ENCODE measurements at regions not wholly inside any gene's neighbourhood (a gene's known extent, or its start where the extent isn't known, plus 50 kb on each side); places are given as distances from the start of the nearest gene placed in this dataset.

- peaks cover 2% of the 10 kb centered on the region; the same call in 1 of the 2 replicates for H3K4me1 ChIP-seq (ENCODE audit: control insufficient read depth, insufficient read depth, low read length)
- H3K4ac ChIP-seq (ENCODE audit: low read depth, low read length): no peak overlapping the region
- no TSS peak for BruUV-seq (replicated peaks)
- ChIA-PET CTCF (no interaction called here), POLR2A (ENCODE audit: unreplicated experiment) (no interaction called here)
- H3K27me3 ChIP-seq (ENCODE audit: control insufficient read depth, insufficient read depth, low read length): no peaks in the 10 kb centered on the region
- no peak overlapping the region for H2BK5ac ChIP-seq (ENCODE audit: low read depth, low read length, poor library complexity, severe bottlenecking)
- H3K9me1 ChIP-seq (ENCODE audit: insufficient read depth, low read length): peaks cover 2% of the 10 kb centered on the region; the same call in 1 of the 2 replicates
- no peak overlapping the region for H3K14ac ChIP-seq (replicated peaks; ENCODE audit: low read depth, low read length)
- H4K5ac ChIP-seq (ENCODE audit: low read depth, low read length): no peak overlapping the region
- no peaks in the 10 kb centered on the region for H3K9me3 ChIP-seq (ENCODE audit: control insufficient read depth, insufficient read depth, low read length)
- no CpG with 5 or more reads among the region's 4 CpGs for WGBS, 2 experiments (ENCODE audit: extremely low coverage in 2 of 2, insufficient read length in 1 of 2)
- DNase-seq: peak; percentile 87
- H4K8ac ChIP-seq (ENCODE audit: low read depth in 2 of 2, low read length in 2 of 2): no peak overlapping the region
- no peak overlapping the region for H2AFZ ChIP-seq (replicated peaks; ENCODE audit: low read length, poor library complexity)
- H3K4me2 ChIP-seq (ENCODE audit: low read depth, low read length): no peak overlapping the region
- H3K4me3 ChIP-seq (ENCODE audit: insufficient read depth, low read depth, low read length): no peak overlapping the region
- no peak overlapping the region for H2AK9ac ChIP-seq (replicated peaks; ENCODE audit: low read depth, low read length, poor library complexity)
- TF ChIP-seq RFX5 (IDR thresholded peaks at IDR 0.05; ENCODE audit: low read depth, low read length) (0 out of 2 replicates have a peak, but pooled peaks have one; percentile 11), MAFK (IDR thresholded peaks at IDR 0.05; ENCODE audit: low read depth, low read length) (peak; percentile 29; the same call in 1 of the 2 replicates), CHD1 (IDR thresholded peaks at IDR 0.05; ENCODE audit: low read depth, low read length) (no peak), FOS (IDR thresholded peaks at IDR 0.05; ENCODE audit: low read depth, low read length) (peak; percentile 68; the same call in 1 of the 2 replicates), MXI1 (IDR thresholded peaks at IDR 0.05; ENCODE audit: borderline replicate concordance, low read depth, low read length) (no peak), BHLHE40 (IDR thresholded peaks at IDR 0.05; ENCODE audit: low read depth, low read length) (no peak), MAZ (IDR thresholded peaks at IDR 0.05; ENCODE audit: borderline replicate concordance, low read depth, low read length) (no peak), RAD21 (IDR thresholded peaks at IDR 0.05; ENCODE audit: low read length) (no peak), CEBPB (IDR thresholded peaks at IDR 0.05; ENCODE audit: low read depth, low read length) (peak; percentile 91), NFE2L2 (IDR thresholded peaks at IDR 0.05; ENCODE audit: low read depth, low read length) (peak; percentile 71), RCOR1 (IDR thresholded peaks at IDR 0.05; ENCODE audit: insufficient replicate concordance, low read length) (no peak), CTCF (conservative IDR thresholded peaks at IDR 0.05; ENCODE audit: low read depth, low read length) (no peak), POLR2A (IDR thresholded peaks at IDR 0.05; ENCODE audit: low read depth, low read length) (no peak), SMC3 (IDR thresholded peaks at IDR 0.05; ENCODE audit: low read depth, low read length) (no peak)
- TF ChIP-seq, protein P1, sequence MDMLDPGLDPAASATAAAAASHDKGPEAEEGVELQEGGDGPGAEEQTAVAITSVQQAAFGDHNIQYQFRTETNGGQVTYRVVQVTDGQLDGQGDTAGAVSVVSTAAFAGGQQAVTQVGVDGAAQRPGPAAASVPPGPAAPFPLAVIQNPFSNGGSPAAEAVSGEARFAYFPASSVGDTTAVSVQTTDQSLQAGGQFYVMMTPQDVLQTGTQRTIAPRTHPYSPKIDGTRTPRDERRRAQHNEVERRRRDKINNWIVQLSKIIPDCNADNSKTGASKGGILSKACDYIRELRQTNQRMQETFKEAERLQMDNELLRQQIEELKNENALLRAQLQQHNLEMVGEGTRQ (IDR thresholded peaks at IDR 0.05; ENCODE audit: low read depth, low read length): no peak
- TF ChIP-seq, protein P2, sequence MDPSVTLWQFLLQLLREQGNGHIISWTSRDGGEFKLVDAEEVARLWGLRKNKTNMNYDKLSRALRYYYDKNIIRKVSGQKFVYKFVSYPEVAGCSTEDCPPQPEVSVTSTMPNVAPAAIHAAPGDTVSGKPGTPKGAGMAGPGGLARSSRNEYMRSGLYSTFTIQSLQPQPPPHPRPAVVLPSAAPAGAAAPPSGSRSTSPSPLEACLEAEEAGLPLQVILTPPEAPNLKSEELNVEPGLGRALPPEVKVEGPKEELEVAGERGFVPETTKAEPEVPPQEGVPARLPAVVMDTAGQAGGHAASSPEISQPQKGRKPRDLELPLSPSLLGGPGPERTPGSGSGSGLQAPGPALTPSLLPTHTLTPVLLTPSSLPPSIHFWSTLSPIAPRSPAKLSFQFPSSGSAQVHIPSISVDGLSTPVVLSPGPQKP (IDR thresholded peaks at IDR 0.05; ENCODE audit: borderline replicate concordance, low read depth, low read length): no peak
- no peak overlapping the region for H2BK120ac ChIP-seq (ENCODE audit: low read depth, low read length)
- no peak overlapping the region for H3K9ac ChIP-seq (ENCODE audit: low read depth, low read length)
- no peak overlapping the region for H4K91ac ChIP-seq (ENCODE audit: insufficient read depth, low read depth, low read length)
- H2AK5ac ChIP-seq (ENCODE audit: low read depth, low read length): no peak overlapping the region
- no peak overlapping the region for H2BK15ac ChIP-seq (ENCODE audit: low read depth, low read length)
- H3K79me1 ChIP-seq (ENCODE audit: low read depth in 1 of 2, low read length in 2 of 2): peaks cover 6 to 19% of the 10 kb centered on the region in 2 experiments
- H3K36me3 ChIP-seq (ENCODE audit: control insufficient read depth, insufficient read depth, low read length): no peaks in the 10 kb centered on the region
- ATAC-seq (ENCODE audit: low read depth): peak; percentile 41; the same call in 1 of the 2 replicates
- no peaks in the 10 kb centered on the region for H4K20me1 ChIP-seq (ENCODE audit: insufficient read depth, low read length)
- no peak overlapping the region for H3K23ac ChIP-seq (ENCODE audit: low read depth, low read length)
- H3K56ac ChIP-seq (ENCODE audit: extremely low read depth, insufficient read depth, low read length): no peak overlapping the region
- in situ Hi-C loops (cut with MboI; ENCODE audit: low sequenced_read_pairs) (no loop called here), intact Hi-C loops (cut with micrococcal nuclease) (no loop called here), dilution Hi-C loops (cut with HindIII; ENCODE audit: low sequenced_read_pairs, unreplicated experiment) (no loop called here)
- no peak overlapping the region for H2BK20ac ChIP-seq (ENCODE audit: low read depth, low read length)
- no peak overlapping the region for H3K18ac ChIP-seq (ENCODE audit: low read depth, low read length)
- H3K27ac ChIP-seq (ENCODE audit: insufficient read depth, low read length): no peak overlapping the region
Measured at GRCh38 chr11:129249351-129249750, 57.2 kb upstream of the ARHGAP32 start.
